Stromal cell of bone marrow (primary cell): ENCODE measurements at regions not wholly inside any gene's neighbourhood (a gene's known extent, or its start where the extent isn't known, plus 50 kb on each side); places are given as distances from the start of the nearest gene placed in this dataset.

Experiments used
- DNase-seq: peaks from one replicate; pipeline ENCODE4 v3.0.0-alpha.2; 2012; ENCODE audit warnings: low read depth

DNA sequence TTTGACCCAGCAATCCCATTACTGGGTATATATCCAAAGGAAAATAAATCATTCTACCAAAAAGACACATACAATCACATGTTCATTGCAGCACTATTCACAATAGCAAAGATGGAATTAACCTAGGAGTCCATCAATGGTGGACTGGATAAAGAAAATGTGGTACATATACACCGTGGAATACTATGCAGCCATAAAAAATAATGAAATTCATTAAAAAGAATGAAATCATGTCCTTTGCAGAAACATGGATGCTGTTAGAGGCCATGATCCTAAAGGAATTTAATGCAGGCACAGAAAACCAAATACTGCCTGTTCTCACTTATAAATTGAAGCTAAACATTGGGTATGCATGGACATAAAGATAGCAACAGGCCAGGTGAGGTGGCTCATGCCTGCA is 61.9 kb upstream of the BMP6 start:
- no peak for DNase-seq

- DNase-seq, result no peak
Observed at GRCh38 chr6:7668936-7669335, 57.0 kb upstream of the BMP6 start.

- no peak for DNase-seq
Observed at GRCh38 chr6:7669742-7670141, 56.2 kb upstream of the BMP6 start.

DNA sequence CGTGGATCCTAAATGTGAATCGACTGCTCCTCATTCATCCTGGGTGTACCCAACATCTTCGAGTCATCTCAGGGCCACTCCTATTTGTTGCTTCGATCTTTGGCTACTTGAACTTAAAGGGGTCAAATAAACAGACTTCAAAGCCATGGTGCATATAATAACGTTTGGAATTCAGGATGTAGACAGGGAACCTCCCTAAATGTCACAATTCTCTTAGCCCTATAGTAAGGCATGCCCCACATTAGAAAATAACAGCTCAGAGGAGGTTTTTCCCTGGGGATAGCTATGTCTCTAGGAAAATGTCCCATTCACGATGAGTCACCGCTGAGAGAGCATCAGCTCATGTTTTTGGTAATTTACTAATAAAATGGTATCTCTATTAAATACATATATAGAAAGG is 54.8 kb upstream of the BMP6 start:
- peak; percentile 61 for DNase-seq

DNA sequence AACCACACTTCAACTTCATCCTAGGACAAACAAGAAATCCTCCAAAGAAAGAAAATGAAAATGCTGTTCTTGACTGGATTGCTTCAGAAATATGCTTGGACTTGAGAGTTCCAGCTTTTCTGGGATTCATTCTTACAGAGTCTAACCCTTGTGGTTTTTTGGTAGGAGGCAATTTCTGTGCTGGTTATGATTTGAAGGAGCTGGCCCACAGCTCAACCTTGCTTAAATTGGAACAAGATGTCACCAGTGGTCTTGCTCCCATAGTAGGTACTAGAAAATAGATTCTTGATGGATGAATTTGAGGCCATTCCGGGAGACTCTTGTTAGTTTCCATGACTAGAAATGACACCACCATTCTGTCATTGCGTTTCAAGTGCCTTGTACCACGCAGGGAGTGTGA is 54.3 kb upstream of the BMP6 start:
- peak; percentile 67 for DNase-seq

DNA sequence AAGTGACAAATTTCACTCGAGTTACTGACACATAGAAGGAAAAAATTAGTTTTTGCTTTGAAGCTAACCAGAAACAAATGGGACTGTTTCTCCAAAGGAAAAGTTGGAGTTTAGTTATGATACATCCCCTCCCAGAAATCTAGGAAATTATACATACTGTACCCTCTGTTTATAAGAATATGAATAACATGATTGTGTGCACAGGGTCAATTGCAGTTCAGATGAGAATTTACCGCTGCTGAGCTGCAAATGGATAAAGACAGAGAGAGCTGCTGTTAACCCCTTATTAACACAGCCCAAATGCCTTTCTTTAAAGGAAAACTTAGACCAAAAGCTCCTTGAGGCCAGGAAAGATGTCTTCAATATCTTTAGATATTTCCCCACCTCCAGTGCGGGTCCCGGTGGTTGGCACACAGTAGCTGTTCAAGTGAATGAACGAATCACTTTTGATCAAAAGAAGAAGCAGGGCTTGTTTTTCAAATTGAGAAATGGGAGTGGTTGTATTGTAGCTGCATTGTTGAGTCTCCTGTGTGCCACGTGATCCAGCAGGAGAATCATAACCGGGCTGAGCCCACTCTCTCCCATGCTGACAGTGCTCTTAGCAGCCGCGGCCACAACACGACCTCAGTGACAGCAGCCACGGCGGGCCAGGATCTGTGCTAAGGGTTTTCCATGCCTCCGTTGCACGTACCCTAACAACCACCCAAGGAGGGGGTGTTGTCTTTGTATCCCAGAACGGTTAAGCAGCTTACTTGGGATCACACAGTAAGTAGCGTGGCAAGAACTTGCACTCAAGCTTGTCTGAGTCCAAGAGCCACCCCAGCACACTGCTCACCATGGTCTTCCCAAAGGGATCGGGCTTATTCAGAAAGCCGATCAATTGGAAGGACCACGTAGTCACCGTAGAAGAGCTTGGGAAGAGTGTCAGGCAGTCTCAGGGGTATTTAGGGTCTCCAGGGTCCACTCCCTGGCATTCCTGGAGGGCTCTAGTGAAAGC is 53.5 kb upstream of the BMP6 start:
- DNase-seq, result no peak

DNA sequence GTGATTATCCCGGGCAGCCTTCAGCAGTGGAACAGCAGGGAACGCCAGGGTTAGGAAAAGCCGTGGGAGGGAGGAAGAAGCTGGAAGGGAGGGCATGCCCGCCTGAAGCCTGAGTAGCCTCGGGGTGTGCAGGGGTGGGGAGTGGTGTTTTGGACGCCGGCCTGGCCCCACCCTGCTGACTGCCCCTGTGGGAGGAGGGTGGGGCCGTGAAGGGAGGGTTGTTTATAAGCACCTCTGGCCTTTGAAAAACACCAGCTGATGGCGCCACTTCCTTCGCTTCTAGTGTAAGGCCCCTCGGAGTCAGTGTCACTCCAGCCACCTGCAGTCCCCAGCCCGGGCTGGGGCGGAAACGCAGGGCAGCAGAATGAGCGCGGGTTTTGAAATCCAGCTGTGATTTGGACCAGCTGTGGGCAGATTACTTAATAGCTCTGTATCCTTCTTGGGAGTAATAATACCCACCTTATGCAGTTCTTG is 52.8 kb upstream of the BMP6 start:
- peak; percentile 48 for DNase-seq

DNA sequence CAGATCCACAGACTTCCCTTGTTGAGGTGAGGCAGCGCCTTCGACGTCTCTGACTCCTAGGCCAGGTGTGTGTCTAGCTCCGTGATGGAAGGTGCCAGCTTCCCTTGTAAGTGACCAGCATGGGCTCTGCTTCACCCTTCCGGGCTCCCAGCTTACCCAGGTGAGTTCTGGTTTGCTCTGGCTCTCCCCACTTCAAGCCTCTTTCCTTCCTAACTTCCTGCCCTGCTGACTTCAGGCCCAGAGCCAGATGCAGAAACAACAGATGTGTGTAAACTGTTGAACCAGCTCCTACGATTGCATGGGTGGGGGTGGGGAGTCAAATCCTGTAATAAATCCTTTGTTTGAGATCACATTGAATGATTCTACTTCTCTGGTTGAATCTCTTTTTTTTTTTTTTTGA is 51.6 kb upstream of the BMP6 start:
- no peak for DNase-seq

GRCh38 chr6:7675353-7675945 is 50.5 kb upstream of the BMP6 start:
- DNase-seq, result no peak
